HL-60 (cell line): ENCODE measurements at regions not wholly inside any gene's neighbourhood (a gene's known extent, or its start where the extent isn't known, plus 50 kb on each side); places are given as distances from the start of the nearest gene placed in this dataset.
"Not testable (repeated sequence)": the region's sequence is repeated elsewhere in the genome, so short reads cannot be mapped to it uniquely, and the experiment has no call there.

Experiments
- CTCF ChIP-seq: IDR thresholded peaks from one replicate; pipeline ENCODE4 v1.5.1; 2011; ENCODE audit warnings: low read length, control low read depth, inconsistent platforms; ENCODE audit not compliant: insufficient read depth
- GABPA ChIP-seq: IDR thresholded peaks from 2 replicates; pipeline ENCODE4 v1.6.1; 2012; ENCODE audit warnings: low read depth
- POLR2AphosphoS5 ChIP-seq: IDR thresholded peaks from 2 replicates; pipeline ENCODE4 v1.6.1; 2012; ENCODE audit warnings: low read depth

- not testable (repeated sequence) for TF ChIP-seq CTCF, POLR2AphosphoS5, GABPA
Observed at GRCh38 chr5:163934990-163935389, 429.6 kb downstream of the MAT2B start.
